OCI-LY7 (cell line): ENCODE measurements at regions not wholly inside any gene's neighbourhood (a gene's known extent, or its start where the extent isn't known, plus 50 kb on each side); places are given as distances from the start of the nearest gene placed in this dataset.

Experiments used
- CTCF ChIP-seq: fragments of 200-600 bp; sonication (generic); conservative IDR thresholded peaks from 2 replicates; pipeline ENCODE4 v1.5.1; 2014; ENCODE audit warnings: mild to moderate bottlenecking, antibody characterized with exemption, low read length, moderate library complexity, mixed read lengths
- EZH2phosphoT487 ChIP-seq: fragments of 200-600 bp; sonication (generic); IDR thresholded peaks from 2 replicates; pipeline ENCODE4 v1.6.1; 2018; ENCODE audit warnings: low read depth, borderline replicate concordance, mild to moderate bottlenecking, mixed run types, antibody characterized with exemption, low read length, moderate library complexity, mixed read lengths

GRCh38 chr2:118241128-118241527 is 152.9 kb downstream of the INSIG2 start:
- TF ChIP-seq CTCF = no peak
- no peak for TF ChIP-seq EZH2phosphoT487
